22Rv1 (cell line): ENCODE measurements at regions not wholly inside any gene's neighbourhood (a gene's known extent, or its start where the extent isn't known, plus 50 kb on each side); places are given as distances from the start of the nearest gene placed in this dataset.

ENCODE experiments used
- ZFX ChIP-seq: fragments of 450-650 bp; IDR thresholded peaks from 2 replicates; pipeline ENCODE4 v1.6.1; 2017; ENCODE audit warnings: antibody characterized with exemption, borderline replicate concordance
- TF ChIP-seq, protein P1 (sequence below): fragments of 450-650 bp; IDR thresholded peaks from 2 replicates; pipeline ENCODE4 v1.5.1; 2017; ENCODE audit warnings: mild to moderate bottlenecking

DNA sequence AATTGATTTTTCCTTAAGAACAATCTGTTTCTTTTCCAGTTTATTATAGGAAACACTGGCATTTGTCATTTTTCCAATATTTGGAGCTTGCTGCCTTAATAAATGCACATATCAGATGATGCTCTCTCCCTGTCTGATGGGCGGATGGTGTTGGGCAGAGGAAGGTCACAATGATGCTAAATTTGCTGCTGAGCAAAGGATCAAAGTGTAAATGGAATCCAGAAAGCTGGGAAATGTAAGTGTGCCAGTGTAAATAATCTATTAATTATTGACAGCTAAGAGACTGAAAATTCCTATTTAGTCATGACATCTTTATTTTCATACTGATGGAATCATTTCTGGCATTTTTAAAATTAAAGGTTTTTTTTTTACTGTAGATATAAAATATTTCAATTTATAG is 243.2 kb downstream of the PTBP2 start:
- TF ChIP-seq, protein P1, sequence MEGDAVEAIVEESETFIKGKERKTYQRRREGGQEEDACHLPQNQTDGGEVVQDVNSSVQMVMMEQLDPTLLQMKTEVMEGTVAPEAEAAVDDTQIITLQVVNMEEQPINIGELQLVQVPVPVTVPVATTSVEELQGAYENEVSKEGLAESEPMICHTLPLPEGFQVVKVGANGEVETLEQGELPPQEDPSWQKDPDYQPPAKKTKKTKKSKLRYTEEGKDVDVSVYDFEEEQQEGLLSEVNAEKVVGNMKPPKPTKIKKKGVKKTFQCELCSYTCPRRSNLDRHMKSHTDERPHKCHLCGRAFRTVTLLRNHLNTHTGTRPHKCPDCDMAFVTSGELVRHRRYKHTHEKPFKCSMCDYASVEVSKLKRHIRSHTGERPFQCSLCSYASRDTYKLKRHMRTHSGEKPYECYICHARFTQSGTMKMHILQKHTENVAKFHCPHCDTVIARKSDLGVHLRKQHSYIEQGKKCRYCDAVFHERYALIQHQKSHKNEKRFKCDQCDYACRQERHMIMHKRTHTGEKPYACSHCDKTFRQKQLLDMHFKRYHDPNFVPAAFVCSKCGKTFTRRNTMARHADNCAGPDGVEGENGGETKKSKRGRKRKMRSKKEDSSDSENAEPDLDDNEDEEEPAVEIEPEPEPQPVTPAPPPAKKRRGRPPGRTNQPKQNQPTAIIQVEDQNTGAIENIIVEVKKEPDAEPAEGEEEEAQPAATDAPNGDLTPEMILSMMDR = no peak
- no peak for TF ChIP-seq ZFX
